GM18520 (cell line): ENCODE measurements at regions not wholly inside any gene's neighbourhood (a gene's known extent, or its start where the extent isn't known, plus 50 kb on each side); places are given as distances from the start of the nearest gene placed in this dataset.

Experiments used
- ATAC-seq: cut with Tn5 transposase; IDR thresholded peaks from one replicate; pipeline ENCODE4 v1.9.1; 2021; ENCODE audit not compliant: unreplicated experiment

GRCh38 chr1:164240081-164240480 lies 318.9 kb upstream of the PBX1 start:
- no peak for ATAC-seq

- no peak for ATAC-seq
Observed at GRCh38 chr1:164250365-164250764, 308.6 kb upstream of the PBX1 start.

- ATAC-seq, result no peak
Observed at GRCh38 chr1:164256456-164256855, 302.5 kb upstream of the PBX1 start.

- ATAC-seq, result no peak
Observed at GRCh38 chr1:164261691-164262240, 297.2 kb upstream of the PBX1 start.

- no peak for ATAC-seq
Observed at GRCh38 chr1:164263540-164263939, 295.4 kb upstream of the PBX1 start.

- no peak for ATAC-seq
Observed at GRCh38 chr1:164265232-164265631, 293.8 kb upstream of the PBX1 start.

- no peak for ATAC-seq
Observed at GRCh38 chr1:164272156-164272555, 286.8 kb upstream of the PBX1 start.

GRCh38 chr1:164296172-164296571 lies 262.8 kb upstream of the PBX1 start:
- no peak for ATAC-seq

GRCh38 chr1:164308101-164308500 lies 250.9 kb upstream of the PBX1 start:
- ATAC-seq, result no peak

GRCh38 chr1:164310166-164310565 lies 248.8 kb upstream of the PBX1 start:
- no peak for ATAC-seq

- no peak for ATAC-seq
Observed at GRCh38 chr1:164311377-164311776, 247.6 kb upstream of the PBX1 start.

GRCh38 chr1:164320790-164321731 lies 237.9 kb upstream of the PBX1 start:
- no peak for ATAC-seq

GRCh38 chr1:164325786-164326185 lies 233.2 kb upstream of the PBX1 start:
- ATAC-seq, result no peak

- ATAC-seq, result no peak
Observed at GRCh38 chr1:164333387-164333786, 225.6 kb upstream of the PBX1 start.

- no peak for ATAC-seq
Observed at GRCh38 chr1:164337394-164337793, 221.6 kb upstream of the PBX1 start.

- no peak for ATAC-seq
Observed at GRCh38 chr1:164337885-164338284, 221.1 kb upstream of the PBX1 start.

- ATAC-seq, result no peak
Observed at GRCh38 chr1:164343189-164343588, 215.8 kb upstream of the PBX1 start.

- ATAC-seq, result no peak
Observed at GRCh38 chr1:164347980-164348379, 211.0 kb upstream of the PBX1 start.

GRCh38 chr1:164356511-164356910 lies 202.5 kb upstream of the PBX1 start:
- no peak for ATAC-seq

GRCh38 chr1:164360265-164360664 lies 198.7 kb upstream of the PBX1 start:
- ATAC-seq, result no peak

- ATAC-seq, result no peak
Observed at GRCh38 chr1:164361927-164362326, 197.1 kb upstream of the PBX1 start.

- no peak for ATAC-seq
Observed at GRCh38 chr1:164363980-164364379, 195.0 kb upstream of the PBX1 start.

GRCh38 chr1:164366014-164366413 lies 193.0 kb upstream of the PBX1 start:
- ATAC-seq, result no peak
